ENCODE measurements at regions not wholly inside any gene's neighbourhood (a gene's known extent, or its start where the extent isn't known, plus 50 kb on each side); places are given as distances from the start of the nearest gene placed in this dataset.
"Not testable (repeated sequence)": the region's sequence is repeated elsewhere in the genome, so short reads cannot be mapped to it uniquely, and the experiment has no call there.

- no peak overlapping the region for H3K9ac ChIP-seq (ENCODE audit: low read depth, low read length, poor library complexity, severe bottlenecking)
- H3F3A ChIP-seq (ENCODE audit: low read depth), result no peaks in the 10 kb centered on the region
- H3K4me1 ChIP-seq (ENCODE audit: insufficient read depth, low read length, poor library complexity, severe bottlenecking), result no peaks in the 10 kb centered on the region
- no peaks in the 10 kb centered on the region for H4K20me1 ChIP-seq (ENCODE audit: insufficient read depth, low read length, poor library complexity, severe bottlenecking)
- no peak overlapping the region for H3K4me2 ChIP-seq (ENCODE audit: low read depth, low read length, poor library complexity, severe bottlenecking)
- no peaks in the 10 kb centered on the region for H3K9me2 ChIP-seq (replicated peaks; ENCODE audit: low read depth, low read length)
- no peaks in the 10 kb centered on the region for H3K9me3 ChIP-seq (ENCODE audit: insufficient read depth, low read depth, low read length)
- TF ChIP-seq EZH2phosphoT487 (IDR thresholded peaks at IDR 0.05; ENCODE audit: borderline replicate concordance) (no peak), CTCF (conservative IDR thresholded peaks at IDR 0.05; ENCODE audit: low read length) (no peak)
- H3K27me3 ChIP-seq (ENCODE audit: insufficient read depth, low read length, poor library complexity, severe bottlenecking), result no peaks in the 10 kb centered on the region
- H3K79me2 ChIP-seq (ENCODE audit: insufficient read depth, low read length), result no peaks in the 10 kb centered on the region
- no peaks in the 10 kb centered on the region for H3K36me3 ChIP-seq (ENCODE audit: insufficient read depth, low read length)
- H3K4me3 ChIP-seq (ENCODE audit: low read length, poor library complexity, severe bottlenecking), result no peak overlapping the region
- no peak overlapping the region for H2AFZ ChIP-seq (ENCODE audit: low read length)
Measured at GRCh38 chr7:81226234-81226633, 307.4 kb upstream of the SEMA3C start.

GRCh38 chr7:81222692-81223091 lies 303.8 kb upstream of the SEMA3C start:
- not testable (repeated sequence) for H3K9me3 ChIP-seq (ENCODE audit: insufficient read depth, low read depth, low read length); H3K9me2 ChIP-seq (replicated peaks; ENCODE audit: low read depth, low read length); H3K9ac ChIP-seq (ENCODE audit: low read depth, low read length, poor library complexity, severe bottlenecking); H3K4me1 ChIP-seq (ENCODE audit: insufficient read depth, low read length, poor library complexity, severe bottlenecking); H3K36me3 ChIP-seq (ENCODE audit: insufficient read depth, low read length); H4K20me1 ChIP-seq (ENCODE audit: insufficient read depth, low read length, poor library complexity, severe bottlenecking); H2AFZ ChIP-seq (ENCODE audit: low read length); H3K4me2 ChIP-seq (ENCODE audit: low read depth, low read length, poor library complexity, severe bottlenecking); H3K79me2 ChIP-seq (ENCODE audit: insufficient read depth, low read length); H3K27me3 ChIP-seq (ENCODE audit: insufficient read depth, low read length, poor library complexity, severe bottlenecking); H3K4me3 ChIP-seq (ENCODE audit: low read length, poor library complexity, severe bottlenecking); H3F3A ChIP-seq (ENCODE audit: low read depth)

- TF ChIP-seq EZH2phosphoT487 (IDR thresholded peaks at IDR 0.05; ENCODE audit: borderline replicate concordance) (no peak), CTCF (conservative IDR thresholded peaks at IDR 0.05; ENCODE audit: low read length) (no peak)
- Histone ChIP-seq H3K36me3 (ENCODE audit: insufficient read depth, low read length) (no peaks in the 10 kb centered on the region), H3F3A (ENCODE audit: low read depth) (no peaks in the 10 kb centered on the region), H3K4me1 (ENCODE audit: insufficient read depth, low read length, poor library complexity, severe bottlenecking) (no peaks in the 10 kb centered on the region), H3K27me3 (ENCODE audit: insufficient read depth, low read length, poor library complexity, severe bottlenecking) (no peaks in the 10 kb centered on the region), H3K9me3 (ENCODE audit: insufficient read depth, low read depth, low read length) (no peaks in the 10 kb centered on the region), H2AFZ (ENCODE audit: low read length) (no peak overlapping the region), H3K79me2 (ENCODE audit: insufficient read depth, low read length) (no peaks in the 10 kb centered on the region), H3K9ac (ENCODE audit: low read depth, low read length, poor library complexity, severe bottlenecking) (no peak overlapping the region), H3K9me2 (replicated peaks; ENCODE audit: low read depth, low read length) (no peaks in the 10 kb centered on the region), H3K4me3 (ENCODE audit: low read length, poor library complexity, severe bottlenecking) (no peak overlapping the region), H3K4me2 (ENCODE audit: low read depth, low read length, poor library complexity, severe bottlenecking) (no peak overlapping the region), H4K20me1 (ENCODE audit: insufficient read depth, low read length, poor library complexity, severe bottlenecking) (no peaks in the 10 kb centered on the region)
Measured at GRCh38 chr7:81221527-81222217, 302.8 kb upstream of the SEMA3C start.

GRCh38 chr7:81218480-81219106 lies 299.7 kb upstream of the SEMA3C start:
- Histone ChIP-seq H3K9me3 (ENCODE audit: insufficient read depth, low read depth, low read length) (no peaks in the 10 kb centered on the region), H2AFZ (ENCODE audit: low read length) (no peak overlapping the region), H3K9me2 (replicated peaks; ENCODE audit: low read depth, low read length) (no peaks in the 10 kb centered on the region), H4K20me1 (ENCODE audit: insufficient read depth, low read length, poor library complexity, severe bottlenecking) (no peaks in the 10 kb centered on the region), H3F3A (ENCODE audit: low read depth) (no peaks in the 10 kb centered on the region), H3K27me3 (ENCODE audit: insufficient read depth, low read length, poor library complexity, severe bottlenecking) (no peaks in the 10 kb centered on the region), H3K36me3 (ENCODE audit: insufficient read depth, low read length) (no peaks in the 10 kb centered on the region), H3K4me3 (ENCODE audit: low read length, poor library complexity, severe bottlenecking) (no peak overlapping the region), H3K4me2 (ENCODE audit: low read depth, low read length, poor library complexity, severe bottlenecking) (no peak overlapping the region), H3K4me1 (ENCODE audit: insufficient read depth, low read length, poor library complexity, severe bottlenecking) (no peaks in the 10 kb centered on the region), H3K79me2 (ENCODE audit: insufficient read depth, low read length) (no peaks in the 10 kb centered on the region), H3K9ac (ENCODE audit: low read depth, low read length, poor library complexity, severe bottlenecking) (no peak overlapping the region)
- TF ChIP-seq EZH2phosphoT487 (IDR thresholded peaks at IDR 0.05; ENCODE audit: borderline replicate concordance) (no peak), CTCF (conservative IDR thresholded peaks at IDR 0.05; ENCODE audit: low read length) (no peak)
